ENCODE measurements at regions not wholly inside any gene's neighbourhood (a gene's known extent, or its start where the extent isn't known, plus 50 kb on each side); places are given as distances from the start of the nearest gene placed in this dataset.

GRCh38 chr10:113457408-113457807 lies 95.4 kb upstream of the HABP2 start:
- H3K27me3 Mint-ChIP-seq (ENCODE audit: low read depth in 2 of 2): peaks cover 7 to 27% of the 10 kb centered on the region in 2 donors
- intact Hi-C loops (cut with micrococcal nuclease): no loop called here
- no peaks in the 10 kb centered on the region for H3K36me3 Mint-ChIP-seq
- H3K4me3 Mint-ChIP-seq: no peak overlapping the region
- H3K36me3 ChIP-seq (ENCODE audit: control insufficient read depth, insufficient read depth, low read length): no peaks in the 10 kb centered on the region
- no peaks in the 10 kb centered on the region for H3K4me1 ChIP-seq (ENCODE audit: control insufficient read depth, insufficient read depth, low read length)
- no peaks in the 10 kb centered on the region for H3K9me3 ChIP-seq (ENCODE audit: control insufficient read depth, insufficient read depth, low read length)
- no peaks in the 10 kb centered on the region for H3K27me3 ChIP-seq (ENCODE audit: control insufficient read depth, insufficient read depth, low read length)
- H3K4me3 ChIP-seq (ENCODE audit: low read length): no peak overlapping the region
- no peak overlapping the region for H3K27ac Mint-ChIP-seq
- H3K27ac ChIP-seq (ENCODE audit: low read length): no peak overlapping the region
- TF ChIP-seq, protein P1, sequence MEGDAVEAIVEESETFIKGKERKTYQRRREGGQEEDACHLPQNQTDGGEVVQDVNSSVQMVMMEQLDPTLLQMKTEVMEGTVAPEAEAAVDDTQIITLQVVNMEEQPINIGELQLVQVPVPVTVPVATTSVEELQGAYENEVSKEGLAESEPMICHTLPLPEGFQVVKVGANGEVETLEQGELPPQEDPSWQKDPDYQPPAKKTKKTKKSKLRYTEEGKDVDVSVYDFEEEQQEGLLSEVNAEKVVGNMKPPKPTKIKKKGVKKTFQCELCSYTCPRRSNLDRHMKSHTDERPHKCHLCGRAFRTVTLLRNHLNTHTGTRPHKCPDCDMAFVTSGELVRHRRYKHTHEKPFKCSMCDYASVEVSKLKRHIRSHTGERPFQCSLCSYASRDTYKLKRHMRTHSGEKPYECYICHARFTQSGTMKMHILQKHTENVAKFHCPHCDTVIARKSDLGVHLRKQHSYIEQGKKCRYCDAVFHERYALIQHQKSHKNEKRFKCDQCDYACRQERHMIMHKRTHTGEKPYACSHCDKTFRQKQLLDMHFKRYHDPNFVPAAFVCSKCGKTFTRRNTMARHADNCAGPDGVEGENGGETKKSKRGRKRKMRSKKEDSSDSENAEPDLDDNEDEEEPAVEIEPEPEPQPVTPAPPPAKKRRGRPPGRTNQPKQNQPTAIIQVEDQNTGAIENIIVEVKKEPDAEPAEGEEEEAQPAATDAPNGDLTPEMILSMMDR (IDR thresholded peaks at IDR 0.05): no peak
- H3K4me1 Mint-ChIP-seq: no peaks in the 10 kb centered on the region
- ATAC-seq: no peak
- DNase-seq: no peak
- WGBS (ENCODE audit: insufficient coverage): 85% methylated on average over 4 of the region's 5 CpGs
- no peaks in the 10 kb centered on the region for H3K9me3 Mint-ChIP-seq

DNA sequence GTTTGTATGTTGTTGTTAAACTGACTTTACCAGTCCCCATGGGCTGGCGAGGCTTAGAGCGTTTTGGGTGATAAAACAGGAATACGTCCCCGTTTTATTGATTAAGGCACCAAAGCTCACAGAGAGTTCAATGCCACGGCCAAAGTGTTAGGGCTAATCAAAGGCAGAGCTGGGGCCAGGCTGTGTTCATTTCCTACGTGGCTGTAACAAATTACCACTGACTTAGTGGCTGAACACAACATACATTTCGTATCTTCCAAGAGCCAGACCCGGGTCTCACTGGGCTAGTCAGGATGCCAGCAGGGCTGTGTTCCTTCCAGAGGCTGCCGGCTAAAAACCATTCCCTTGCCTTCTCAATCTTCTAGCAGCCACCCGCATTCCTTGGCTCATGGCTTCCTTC lies 94.4 kb upstream of the HABP2 start:
- WGBS (ENCODE audit: insufficient coverage): 94% methylated on average over 10 of the region's 10 CpGs
- Histone ChIP-seq H3K4me1 (ENCODE audit: control insufficient read depth, insufficient read depth, low read length) (no peaks in the 10 kb centered on the region), H3K36me3 (ENCODE audit: control insufficient read depth, insufficient read depth, low read length) (no peaks in the 10 kb centered on the region), H3K9me3 (ENCODE audit: control insufficient read depth, insufficient read depth, low read length) (no peaks in the 10 kb centered on the region), H3K4me3 (ENCODE audit: low read length) (no peak overlapping the region), H3K27me3 (ENCODE audit: control insufficient read depth, insufficient read depth, low read length) (no peaks in the 10 kb centered on the region), H3K27ac (ENCODE audit: low read length) (no peak overlapping the region)
- Mint-ChIP-seq H3K4me3 (no peak overlapping the region), H3K9me3 (no peaks in the 10 kb centered on the region), H3K27ac (no peak overlapping the region), H3K36me3 (no peaks in the 10 kb centered on the region), H3K27me3 (ENCODE audit: low read depth in 2 of 2) (peaks cover 7 to 27% of the 10 kb centered on the region in 2 donors), H3K4me1 (no peaks in the 10 kb centered on the region)
- ATAC-seq (no peak), DNase-seq (no peak)
- intact Hi-C loops (cut with micrococcal nuclease): no loop called here
- TF ChIP-seq, protein P1 (IDR thresholded peaks at IDR 0.05): no peak

- WGBS (ENCODE audit: insufficient coverage): 73% methylated on average over 5 of the region's 5 CpGs
- ATAC-seq (no peak), DNase-seq (no peak)
- Mint-ChIP-seq H3K27ac (no peak overlapping the region), H3K36me3 (no peaks in the 10 kb centered on the region), H3K27me3 (ENCODE audit: low read depth in 2 of 2) (peaks cover 10 to 32% of the 10 kb centered on the region in 2 donors), H3K4me3 (no peak overlapping the region), H3K4me1 (no peaks in the 10 kb centered on the region), H3K9me3 (no peaks in the 10 kb centered on the region)
- Histone ChIP-seq H3K27me3 (ENCODE audit: control insufficient read depth, insufficient read depth, low read length) (no peaks in the 10 kb centered on the region), H3K4me3 (ENCODE audit: low read length) (no peak overlapping the region), H3K36me3 (ENCODE audit: control insufficient read depth, insufficient read depth, low read length) (no peaks in the 10 kb centered on the region), H3K4me1 (ENCODE audit: control insufficient read depth, insufficient read depth, low read length) (no peaks in the 10 kb centered on the region), H3K9me3 (ENCODE audit: control insufficient read depth, insufficient read depth, low read length) (no peaks in the 10 kb centered on the region), H3K27ac (ENCODE audit: low read length) (no peak overlapping the region)
- intact Hi-C loops (cut with micrococcal nuclease): no loop called here
- TF ChIP-seq, protein P1 (IDR thresholded peaks at IDR 0.05): no peak
Measured at GRCh38 chr10:113458944-113459343, 93.9 kb upstream of the HABP2 start.

GRCh38 chr10:113459626-113460280 lies 93.1 kb upstream of the HABP2 start:
- intact Hi-C loops (cut with micrococcal nuclease): no loop called here
- no peaks in the 10 kb centered on the region for H3K4me1 Mint-ChIP-seq
- TF ChIP-seq, protein P1 (IDR thresholded peaks at IDR 0.05): no peak
- H3K4me3 Mint-ChIP-seq: no peak overlapping the region
- no peaks in the 10 kb centered on the region for H3K36me3 Mint-ChIP-seq
- no peak overlapping the region for H3K4me3 ChIP-seq (ENCODE audit: low read length)
- peaks cover 16 to 40% of the 10 kb centered on the region in 2 donors for H3K27me3 Mint-ChIP-seq (ENCODE audit: low read depth in 2 of 2)
- H3K9me3 ChIP-seq (ENCODE audit: control insufficient read depth, insufficient read depth, low read length): no peaks in the 10 kb centered on the region
- WGBS (ENCODE audit: insufficient coverage): 83% methylated on average over 8 of the region's 8 CpGs
- no peaks in the 10 kb centered on the region for H3K27me3 ChIP-seq (ENCODE audit: control insufficient read depth, insufficient read depth, low read length)
- H3K36me3 ChIP-seq (ENCODE audit: control insufficient read depth, insufficient read depth, low read length): no peaks in the 10 kb centered on the region
- H3K27ac Mint-ChIP-seq: no peak overlapping the region
- no peak overlapping the region for H3K27ac ChIP-seq (ENCODE audit: low read length)
- ATAC-seq (no peak), DNase-seq (no peak)
- H3K4me1 ChIP-seq (ENCODE audit: control insufficient read depth, insufficient read depth, low read length): no peaks in the 10 kb centered on the region
- no peaks in the 10 kb centered on the region for H3K9me3 Mint-ChIP-seq

Measured in natural killer cell (primary cell).